SK-N-SH treated with all-trans-retinoic acid at 6 μM for 48 hours (cell line): ENCODE measurements at regions not wholly inside any gene's neighbourhood (a gene's known extent, or its start where the extent isn't known, plus 50 kb on each side); places are given as distances from the start of the nearest gene placed in this dataset.

Experiments used
- ATAC-seq: fragments of 200-7000 bp; cut with Tn5 transposase; 3 replicates; pipeline ENCODE4 v1.9.1; 2020; ENCODE audit warnings: mild to moderate bottlenecking, moderate library complexity
- ARNTL ChIP-seq: fragments of 450-650 bp; formaldehyde crosslinking; IDR thresholded peaks from 2 replicates; pipeline ENCODE4 v1.5.0; 2020; ENCODE audit warnings: low read depth, mild to moderate bottlenecking, moderate library complexity, borderline replicate concordance
- BACH2 ChIP-seq: fragments of 250-450 bp; sonication (Bioruptor Pico); IDR thresholded peaks from 2 replicates; pipeline ENCODE4 v1.9.0; 2021; ENCODE audit warnings: mild to moderate bottlenecking, borderline replicate concordance
- CREB5 ChIP-seq: fragments of 250-450 bp; sonication (Bioruptor Pico); IDR thresholded peaks from 2 replicates; pipeline ENCODE4 v1.5.1; 2020; ENCODE audit warnings: low read depth, mild to moderate bottlenecking, moderate library complexity
- CSDC2 ChIP-seq: fragments of 250-450 bp; sonication (Bioruptor Pico); IDR thresholded peaks from 2 replicates; pipeline ENCODE4 v1.5.0; 2020; ENCODE audit warnings: mild to moderate bottlenecking, moderate library complexity
- CSRNP3 ChIP-seq: fragments of 250-450 bp; sonication (Bioruptor Pico); IDR thresholded peaks from 2 replicates; pipeline ENCODE4 v1.5.1; 2021; ENCODE audit warnings: mild to moderate bottlenecking, moderate library complexity
- ESRRG ChIP-seq: fragments of 250-450 bp; sonication (Bioruptor Pico); IDR thresholded peaks from 2 replicates; pipeline ENCODE4 v1.6.1; 2021; ENCODE audit warnings: mild to moderate bottlenecking
- GLIS3 ChIP-seq: fragments of 250-450 bp; sonication (Bioruptor Pico); IDR thresholded peaks from 2 replicates; pipeline ENCODE4 v1.5.0; 2020; ENCODE audit warnings: mild to moderate bottlenecking, moderate library complexity
- ISL1 ChIP-seq: fragments of 250-450 bp; sonication (Bioruptor Pico); IDR thresholded peaks from 2 replicates; pipeline ENCODE4 v2.1.2; 2022; ENCODE audit warnings: mild to moderate bottlenecking, moderate library complexity
- OSR1 ChIP-seq: fragments of 250-450 bp; sonication (Bioruptor Pico); IDR thresholded peaks from 2 replicates; pipeline ENCODE4 v1.8.0; 2022; ENCODE audit warnings: moderate library complexity, mild to moderate bottlenecking, inconsistent platforms
- PATZ1 ChIP-seq: fragments of 250-450 bp; sonication (Bioruptor Pico); IDR thresholded peaks from 2 replicates; pipeline ENCODE4 v1.8.0; 2020; ENCODE audit warnings: mild to moderate bottlenecking, moderate library complexity, borderline replicate concordance
- POU6F1 ChIP-seq: fragments of 250-450 bp; sonication (Bioruptor Pico); IDR thresholded peaks from 2 replicates; pipeline ENCODE4 v1.8.0; 2021; ENCODE audit warnings: low read depth, mild to moderate bottlenecking, moderate library complexity, borderline replicate concordance
- RARB ChIP-seq: fragments of 250-450 bp; sonication (Bioruptor Pico); IDR thresholded peaks from 2 replicates; pipeline ENCODE4 v1.8.0; 2021; ENCODE audit warnings: mild to moderate bottlenecking, moderate library complexity
- SNAI2 ChIP-seq: fragments of 250-450 bp; sonication (Bioruptor Pico); IDR thresholded peaks from 2 replicates; pipeline ENCODE4 v1.5.0; 2020; ENCODE audit warnings: mild to moderate bottlenecking, moderate library complexity
- TCF4 ChIP-seq: fragments of 250-450 bp; sonication (Bioruptor Pico); IDR thresholded peaks from 2 replicates; pipeline ENCODE4 v1.8.0; 2021; ENCODE audit warnings: mild to moderate bottlenecking, moderate library complexity, borderline replicate concordance
- TOX ChIP-seq: fragments of 250-450 bp; sonication (Bioruptor Pico); IDR thresholded peaks from 2 replicates; pipeline ENCODE4 v1.8.0; 2021; ENCODE audit warnings: mild to moderate bottlenecking, moderate library complexity, borderline replicate concordance
- TSHZ2 ChIP-seq: fragments of 250-450 bp; sonication (Bioruptor Pico); IDR thresholded peaks from 2 replicates; pipeline ENCODE4 v1.5.0; 2020; ENCODE audit warnings: mild to moderate bottlenecking, moderate library complexity
- ZC3H10 ChIP-seq: fragments of 250-450 bp; sonication (Bioruptor Pico); IDR thresholded peaks from 2 replicates; pipeline ENCODE4 v1.5.1; 2021; ENCODE audit warnings: mild to moderate bottlenecking, moderate library complexity
- ZFP3 ChIP-seq: fragments of 250-450 bp; sonication (Bioruptor Pico); IDR thresholded peaks from 2 replicates; pipeline ENCODE4 v1.5.0; 2020; ENCODE audit warnings: mild to moderate bottlenecking, moderate library complexity
- ZFP30 ChIP-seq: fragments of 450-650 bp; formaldehyde crosslinking; IDR thresholded peaks from 2 replicates; pipeline ENCODE4 v1.5.0; 2022; ENCODE audit warnings: mild to moderate bottlenecking, moderate library complexity
- ZNF565 ChIP-seq: fragments of 450-650 bp; formaldehyde crosslinking; conservative IDR thresholded peaks from 2 replicates; pipeline ENCODE4 v1.5.0; 2020; ENCODE audit warnings: low read depth, mild to moderate bottlenecking, moderate library complexity
- ZNF70 ChIP-seq: fragments of 450-650 bp; formaldehyde crosslinking; IDR thresholded peaks from 2 replicates; pipeline ENCODE4 v1.5.0; 2020; ENCODE audit warnings: mild to moderate bottlenecking, moderate library complexity
- ZNF8 ChIP-seq: fragments of 450-650 bp; formaldehyde crosslinking; IDR thresholded peaks from 2 replicates; pipeline ENCODE4 v1.5.0; 2020; ENCODE audit warnings: mild to moderate bottlenecking, moderate library complexity

- TF ChIP-seq RARB (no peak), POU6F1 (CRISPR knock-in tag) (no peak), ARNTL (CRISPR knock-in tag) (no peak), GLIS3 (CRISPR knock-in tag) (no peak), ISL1 (no peak), TOX (no peak), ZNF70 (CRISPR knock-in tag) (no peak), ZFP3 (CRISPR knock-in tag) (no peak)
- no peak for ATAC-seq
Measured at GRCh38 chrX:20693078-20693477, 426.4 kb upstream of the RPS6KA3 start.

- ATAC-seq, result no peak
- TF ChIP-seq TSHZ2 (CRISPR knock-in tag), result no peak
- TF ChIP-seq ZNF8, result no peak
- TF ChIP-seq ESRRG (CRISPR knock-in tag), result no peak
- no peak for TF ChIP-seq RARB
- TF ChIP-seq CSRNP3 (CRISPR knock-in tag), result no peak
- no peak for TF ChIP-seq GLIS3 (CRISPR knock-in tag)
- no peak for TF ChIP-seq ZNF565 (CRISPR knock-in tag)
- TF ChIP-seq CREB5 (CRISPR knock-in tag), result no peak
- no peak for TF ChIP-seq CSDC2 (CRISPR knock-in tag)
- no peak for TF ChIP-seq OSR1 (CRISPR knock-in tag)
- TF ChIP-seq ZNF70 (CRISPR knock-in tag), result no peak
- no peak for TF ChIP-seq TOX
- TF ChIP-seq BACH2 (CRISPR knock-in tag), result no peak
- no peak for TF ChIP-seq ZFP3 (CRISPR knock-in tag)
- TF ChIP-seq ZFP30 (CRISPR knock-in tag), result no peak
- TF ChIP-seq POU6F1 (CRISPR knock-in tag), result no peak
- no peak for TF ChIP-seq SNAI2
- TF ChIP-seq PATZ1 (CRISPR knock-in tag), result no peak
Measured at GRCh38 chrX:20686256-20686655, 419.5 kb upstream of the RPS6KA3 start.

- ATAC-seq, result no peak
- TF ChIP-seq TOX, result no peak
- no peak for TF ChIP-seq CREB5 (CRISPR knock-in tag)
- TF ChIP-seq GLIS3 (CRISPR knock-in tag), result no peak
- TF ChIP-seq ZC3H10 (CRISPR knock-in tag), result no peak
- no peak for TF ChIP-seq PATZ1 (CRISPR knock-in tag)
- TF ChIP-seq ZNF8, result no peak
- no peak for TF ChIP-seq TCF4
Measured at GRCh38 chrX:20685652-20686051, 418.9 kb upstream of the RPS6KA3 start.
